Forelimb muscle (tissue), 1 donor: ENCODE measurements at regions not wholly inside any gene's neighbourhood (a gene's known extent, or its start where the extent isn't known, plus 50 kb on each side); places are given as distances from the start of the nearest gene placed in this dataset.

Experiments used
- DNase-seq: peaks from one replicate; pipeline ENCODE4 v3.0.0-alpha.2; 2013; ENCODE audit warnings: low read depth

- DNase-seq, result no peak
Measured at GRCh38 chr20:42020316-42020715, 402.1 kb upstream of the CHD6 start.

DNA sequence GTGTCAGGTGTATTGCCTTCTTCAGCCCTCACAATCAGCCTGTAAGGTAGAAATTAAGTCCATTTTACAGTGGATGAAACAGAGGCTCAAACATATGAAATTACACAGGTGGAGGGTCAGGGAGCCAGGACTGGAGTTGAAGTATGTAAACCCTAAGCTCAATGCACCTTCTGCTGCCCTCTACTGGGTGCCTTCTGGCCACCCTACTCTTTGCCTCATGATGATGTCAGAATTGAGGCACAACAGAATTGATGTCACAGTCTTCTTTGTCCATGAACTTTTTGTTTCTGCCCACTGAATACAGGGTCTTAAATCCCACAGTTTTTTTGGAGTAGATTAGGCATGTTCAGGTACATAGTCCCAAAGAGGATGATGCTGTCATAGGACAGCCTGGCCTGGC, 400.8 kb upstream of the CHD6 start:
- DNase-seq, result no peak

- no peak for DNase-seq
Measured at GRCh38 chr20:42010090-42010489, 391.9 kb upstream of the CHD6 start.

- DNase-seq, result no peak
Measured at GRCh38 chr20:42007251-42007650, 389.1 kb upstream of the CHD6 start.

DNA sequence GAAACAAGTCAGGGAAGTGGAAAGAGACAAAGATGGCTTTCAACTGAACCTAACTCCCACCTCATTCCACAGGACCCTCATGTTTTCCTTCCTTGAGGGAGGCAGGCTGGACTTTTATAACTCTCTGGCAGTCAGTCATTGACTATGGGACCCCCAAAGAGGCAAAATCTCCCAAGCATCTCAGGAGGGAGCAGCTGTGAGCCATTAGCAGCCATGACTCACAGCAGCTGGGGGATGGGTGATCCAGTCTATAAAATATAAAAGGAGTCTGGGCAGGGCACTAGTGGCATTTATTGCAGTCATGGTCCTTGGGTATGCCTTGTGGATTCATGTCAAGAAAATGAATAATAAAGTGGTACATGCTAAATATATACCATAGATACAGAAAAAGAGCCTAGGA, 387.0 kb upstream of the CHD6 start:
- no peak for DNase-seq

DNA sequence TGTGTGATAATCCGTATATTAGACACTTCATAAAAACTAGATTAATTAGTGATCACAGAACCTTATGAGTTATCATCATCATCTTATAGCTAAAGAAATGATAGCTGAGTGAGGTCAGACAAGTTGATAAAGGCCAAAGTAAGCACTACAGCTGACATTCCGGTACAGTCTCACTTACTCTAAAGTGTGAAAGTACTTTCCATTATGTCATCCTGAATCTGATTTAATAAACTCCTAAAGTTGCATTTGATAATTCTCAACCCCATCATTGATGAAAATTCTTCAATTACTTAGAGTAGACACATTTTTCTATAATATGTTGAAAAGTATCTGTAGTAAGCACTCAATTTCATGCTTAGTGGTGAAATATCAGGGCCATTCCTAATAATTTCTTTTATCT, 385.2 kb upstream of the CHD6 start:
- no peak for DNase-seq

DNA sequence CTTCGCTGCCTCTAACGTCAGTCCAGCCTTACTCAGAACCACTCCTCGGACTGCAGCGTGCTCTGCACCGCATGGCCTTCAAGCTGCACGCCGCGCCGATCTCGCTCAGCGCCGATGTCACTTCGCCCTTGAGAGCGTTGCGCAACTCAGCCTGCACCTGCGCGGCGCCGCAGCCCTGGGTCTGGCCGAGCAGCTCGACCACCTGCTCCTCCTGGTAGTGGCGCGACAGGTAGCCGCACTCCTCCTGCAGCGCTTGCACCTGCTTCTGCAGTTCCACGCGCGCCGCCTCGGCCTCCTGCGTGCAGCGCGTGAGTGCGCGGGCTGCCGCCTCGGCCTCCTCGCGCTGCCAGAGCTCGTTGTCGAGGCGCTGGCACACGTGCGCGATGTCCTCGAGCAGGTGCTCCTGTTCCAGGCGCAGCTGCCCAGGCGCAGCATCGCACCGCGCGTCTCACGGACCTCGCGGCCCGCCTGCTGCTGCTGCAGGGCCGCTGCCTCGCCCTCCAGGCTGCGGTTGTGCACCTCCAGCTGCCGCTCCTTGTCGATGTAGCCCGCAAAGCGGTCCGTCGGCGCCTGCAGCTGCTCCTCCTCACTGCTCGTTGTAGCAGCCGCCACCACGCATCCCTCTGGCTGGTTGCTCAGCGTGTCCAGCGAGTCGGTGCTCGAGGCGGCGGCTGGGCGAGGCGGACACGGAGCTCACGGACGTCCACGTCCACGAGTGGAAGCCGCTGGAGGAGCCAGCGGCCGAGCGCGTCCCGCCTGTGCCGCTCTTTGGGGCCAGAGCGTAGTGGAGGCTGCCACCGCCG, 380.6 kb upstream of the CHD6 start:
- no peak for DNase-seq

DNA sequence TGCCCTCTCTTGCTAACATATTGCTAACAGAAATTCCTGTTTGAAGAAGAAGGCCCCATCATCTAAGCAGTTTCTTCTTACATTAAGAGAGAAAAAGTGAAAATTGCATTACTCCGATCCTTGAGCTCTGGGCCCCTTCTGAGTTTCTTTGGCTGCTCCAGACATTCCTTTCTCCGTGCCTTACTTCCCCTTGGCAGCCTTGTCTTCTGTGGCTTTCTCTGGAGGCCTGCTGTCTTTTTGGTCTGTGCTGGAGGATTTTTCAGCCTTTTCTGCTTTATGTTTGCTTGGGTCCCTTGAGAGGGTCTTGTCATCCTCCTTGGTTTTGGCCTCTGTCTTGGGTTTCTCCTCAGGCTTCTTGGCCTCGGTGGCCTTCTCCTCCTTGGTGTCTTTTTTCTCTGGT, 378.8 kb upstream of the CHD6 start:
- DNase-seq, result no peak

DNA sequence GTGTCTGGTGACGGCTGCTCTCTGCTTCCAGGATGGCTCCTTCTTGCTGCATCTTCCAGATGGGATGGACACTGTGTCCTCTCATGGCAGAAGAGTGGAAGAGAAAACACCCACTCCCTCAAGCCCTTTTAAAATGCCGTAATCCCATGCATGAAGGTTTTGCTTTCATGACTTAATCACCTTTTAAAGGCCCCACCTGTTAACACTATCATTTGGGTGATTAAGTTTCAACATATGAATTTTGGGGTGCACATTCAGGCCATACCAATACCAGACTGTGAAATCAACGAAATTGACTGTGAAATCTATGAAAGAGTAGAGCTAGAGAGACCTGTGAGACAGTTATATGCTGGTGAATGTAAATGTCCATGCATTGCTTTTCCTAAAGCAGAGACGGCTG, 374.3 kb upstream of the CHD6 start:
- DNase-seq, result no peak

GRCh38 chr20:41991412-41991811, 373.2 kb upstream of the CHD6 start:
- DNase-seq, result no peak

GRCh38 chr20:41989935-41990635, 371.9 kb upstream of the CHD6 start:
- DNase-seq, result no peak

DNA sequence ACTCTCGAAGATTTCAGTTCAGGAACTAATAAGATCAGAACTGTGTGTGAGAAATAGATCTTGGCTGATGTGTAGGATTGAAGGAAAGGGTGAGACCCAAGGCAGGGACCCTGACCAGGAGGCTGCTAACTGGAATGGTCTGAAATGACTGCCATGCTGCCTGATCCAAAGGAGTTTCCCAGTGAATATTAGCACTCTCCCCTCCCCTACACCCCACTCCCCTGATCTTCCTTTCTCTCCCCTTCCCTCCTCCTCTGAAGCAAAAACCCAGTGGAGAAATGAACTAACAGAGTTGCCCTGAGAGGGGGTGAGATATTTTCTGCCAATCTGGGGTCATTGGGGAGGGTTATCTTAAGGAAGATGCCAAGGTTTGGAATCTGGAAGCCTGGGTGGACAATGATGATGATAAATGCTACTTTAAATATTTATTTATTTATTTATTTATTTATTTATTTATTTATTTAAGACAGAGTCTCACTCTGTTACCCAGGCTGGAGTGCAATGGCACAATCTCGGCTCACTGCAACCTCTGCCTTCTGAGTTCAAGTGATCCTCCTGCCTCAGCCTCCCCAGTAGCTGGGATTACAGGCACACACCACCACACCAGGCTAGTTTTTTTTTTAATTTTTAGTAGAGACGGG, 371.0 kb upstream of the CHD6 start:
- no peak for DNase-seq

DNA sequence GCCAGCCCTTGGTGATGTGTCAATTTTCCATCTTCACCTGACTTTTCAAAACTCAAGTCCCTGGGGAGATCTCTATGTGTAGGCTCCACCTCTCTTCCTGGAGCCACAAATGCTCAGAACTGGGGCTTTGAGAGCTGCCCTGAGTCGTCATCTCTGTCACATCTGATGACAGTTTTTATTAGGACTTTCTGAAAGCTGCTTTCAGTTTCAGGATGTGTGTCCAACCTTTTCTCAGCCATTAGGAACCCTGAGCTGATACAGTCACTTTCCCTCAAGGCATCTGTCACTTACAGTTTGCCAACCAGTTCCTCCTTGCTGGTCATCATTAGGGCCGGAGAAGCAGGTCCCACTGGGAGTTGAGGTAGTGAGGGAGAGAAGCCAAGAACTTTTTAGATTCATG, 365.9 kb upstream of the CHD6 start:
- no peak for DNase-seq

GRCh38 chr20:41983159-41983558, 365.0 kb upstream of the CHD6 start:
- DNase-seq, result no peak

DNA sequence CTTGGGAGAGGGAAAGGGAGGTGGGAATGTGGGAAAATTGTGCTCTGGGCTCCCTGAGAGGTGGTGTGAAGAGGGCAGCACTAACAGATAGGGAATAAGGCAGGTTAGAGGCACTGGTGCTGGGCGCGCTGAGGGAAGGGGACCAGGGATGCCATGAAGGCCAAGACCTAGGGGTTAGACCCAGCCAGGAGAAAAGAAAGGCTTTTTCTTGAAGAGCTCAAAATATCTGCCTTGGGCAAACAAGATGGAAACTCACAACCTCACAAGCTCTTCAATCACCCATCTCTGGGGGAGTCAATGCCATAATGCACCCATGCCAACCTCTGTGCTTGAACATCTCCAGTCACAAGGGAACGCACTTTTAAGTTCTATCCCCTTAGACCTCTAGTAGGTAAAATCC, 363.6 kb upstream of the CHD6 start:
- DNase-seq, result no peak

DNA sequence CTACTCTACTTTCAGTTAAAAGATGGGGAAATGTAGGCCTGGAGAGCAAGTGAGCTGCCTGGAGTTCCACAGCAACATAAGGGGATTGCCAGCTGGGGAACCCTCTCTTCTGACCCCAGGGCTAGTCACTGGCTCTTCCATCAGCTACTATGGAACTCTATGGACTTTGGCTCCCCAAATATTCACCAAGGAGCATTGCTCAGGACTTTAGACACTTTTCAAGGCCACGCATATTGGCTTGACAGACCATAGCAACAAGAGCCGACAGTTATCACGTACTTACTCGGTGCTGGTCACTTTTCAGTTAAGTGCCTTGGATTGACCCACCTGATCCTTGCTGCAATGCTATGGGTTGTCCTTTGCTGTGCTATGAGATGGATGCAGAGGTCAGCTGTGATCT, 360.7 kb upstream of the CHD6 start:
- DNase-seq, result no peak

DNA sequence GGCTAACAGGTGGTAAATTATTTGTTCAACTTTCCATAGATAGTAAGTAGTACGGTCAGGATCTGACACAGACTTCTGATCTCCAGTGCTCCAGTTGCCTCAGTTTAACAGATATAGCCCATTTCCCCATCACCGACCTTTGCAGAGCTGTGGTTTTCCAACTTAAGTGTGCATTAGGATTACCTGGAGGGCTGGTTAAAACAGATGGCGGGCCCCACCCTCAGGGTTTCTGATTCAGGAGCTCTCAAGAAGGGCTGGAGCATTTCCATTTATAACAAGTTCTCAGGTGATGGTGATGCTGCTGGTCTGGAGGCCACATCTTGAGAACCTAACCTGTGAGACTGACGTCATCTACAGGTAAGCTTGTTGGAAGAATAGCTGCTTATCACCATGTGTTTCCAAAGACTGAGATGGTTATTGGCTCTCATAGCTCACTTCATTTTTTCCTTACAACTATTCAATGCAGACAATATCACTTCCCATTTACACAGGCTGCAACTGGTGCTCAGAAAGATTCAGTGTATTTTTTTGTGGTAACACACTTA, 360.1 kb upstream of the CHD6 start:
- no peak for DNase-seq

GRCh38 chr20:41969656-41970055, 351.5 kb upstream of the CHD6 start:
- DNase-seq, result no peak

DNA sequence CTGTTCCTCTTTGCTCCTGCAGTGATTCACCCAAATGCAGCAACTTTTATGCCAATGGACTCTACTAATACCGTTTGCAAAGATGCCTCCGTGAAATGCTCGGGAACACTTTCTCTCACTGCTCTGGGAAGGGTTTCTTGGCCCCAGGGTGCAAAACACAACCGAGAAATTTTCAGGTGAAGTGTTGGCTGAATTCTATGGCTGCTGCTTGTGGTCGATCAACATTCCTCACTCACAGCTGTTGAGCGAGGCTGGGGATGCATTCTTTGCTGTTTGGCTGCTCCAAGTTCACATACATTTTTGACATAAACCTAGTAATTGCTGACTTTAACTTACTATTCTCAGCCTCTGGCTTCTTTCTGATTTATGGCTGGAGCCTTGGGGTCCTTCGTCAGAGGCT, 342.0 kb upstream of the CHD6 start:
- no peak for DNase-seq

DNA sequence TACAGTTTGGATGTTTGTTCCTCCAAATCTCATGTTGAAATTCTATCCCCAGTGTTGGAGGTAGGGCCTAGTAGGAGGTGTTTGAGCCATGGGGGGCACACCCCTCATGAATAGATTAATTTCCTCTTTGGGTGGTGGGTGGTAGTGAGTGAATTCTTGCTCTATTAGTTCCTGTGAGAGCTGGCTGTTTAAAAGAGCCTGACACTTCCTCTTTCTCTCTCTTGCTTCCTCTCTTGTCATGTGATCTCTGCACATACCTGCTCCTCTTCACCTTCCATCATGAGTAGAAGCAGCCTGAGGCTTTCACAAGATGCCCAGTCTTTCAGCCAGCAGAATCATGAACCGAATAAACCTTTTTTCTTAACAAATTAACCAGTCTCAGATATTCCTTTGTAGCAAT, 340.2 kb upstream of the CHD6 start:
- no peak for DNase-seq

GRCh38 chr20:41956338-41957074, 338.3 kb upstream of the CHD6 start:
- DNase-seq, result no peak

GRCh38 chr20:41952166-41952565, 334.0 kb upstream of the CHD6 start:
- no peak for DNase-seq
